ENCODE measurements at regions not wholly inside any gene's neighbourhood (a gene's known extent, or its start where the extent isn't known, plus 50 kb on each side); places are given as distances from the start of the nearest gene placed in this dataset.

DNA sequence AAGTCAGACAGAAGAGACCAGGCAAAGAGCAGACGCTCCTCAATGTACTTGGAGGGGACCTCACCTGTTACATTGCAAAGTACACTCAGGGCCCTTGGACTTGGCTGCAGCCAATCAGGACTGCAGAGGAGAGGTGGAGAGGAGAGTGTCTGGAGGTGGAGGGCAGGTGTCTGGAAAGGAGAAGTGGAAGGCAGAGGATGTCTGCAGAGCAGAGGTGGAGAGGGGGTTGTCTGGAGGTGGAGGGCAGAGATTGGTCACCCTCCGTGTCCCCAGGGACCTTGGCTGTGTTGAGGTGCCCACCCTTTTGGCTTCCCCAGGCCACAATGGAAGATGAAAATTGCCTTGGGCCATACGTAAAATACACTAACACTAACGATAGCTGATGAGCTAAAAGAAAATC is 241.3 kb upstream of the IRX2 start:
- TF ChIP-seq, protein P1, sequence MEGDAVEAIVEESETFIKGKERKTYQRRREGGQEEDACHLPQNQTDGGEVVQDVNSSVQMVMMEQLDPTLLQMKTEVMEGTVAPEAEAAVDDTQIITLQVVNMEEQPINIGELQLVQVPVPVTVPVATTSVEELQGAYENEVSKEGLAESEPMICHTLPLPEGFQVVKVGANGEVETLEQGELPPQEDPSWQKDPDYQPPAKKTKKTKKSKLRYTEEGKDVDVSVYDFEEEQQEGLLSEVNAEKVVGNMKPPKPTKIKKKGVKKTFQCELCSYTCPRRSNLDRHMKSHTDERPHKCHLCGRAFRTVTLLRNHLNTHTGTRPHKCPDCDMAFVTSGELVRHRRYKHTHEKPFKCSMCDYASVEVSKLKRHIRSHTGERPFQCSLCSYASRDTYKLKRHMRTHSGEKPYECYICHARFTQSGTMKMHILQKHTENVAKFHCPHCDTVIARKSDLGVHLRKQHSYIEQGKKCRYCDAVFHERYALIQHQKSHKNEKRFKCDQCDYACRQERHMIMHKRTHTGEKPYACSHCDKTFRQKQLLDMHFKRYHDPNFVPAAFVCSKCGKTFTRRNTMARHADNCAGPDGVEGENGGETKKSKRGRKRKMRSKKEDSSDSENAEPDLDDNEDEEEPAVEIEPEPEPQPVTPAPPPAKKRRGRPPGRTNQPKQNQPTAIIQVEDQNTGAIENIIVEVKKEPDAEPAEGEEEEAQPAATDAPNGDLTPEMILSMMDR (IDR thresholded peaks at IDR 0.05 in 4 of 5, conservative IDR thresholded peaks at IDR 0.05 in 1 of 5) = no peak
- no peak for TF ChIP-seq POLR2A (IDR thresholded peaks at IDR 0.05)
